Fibroblast of lung (primary cell): ENCODE measurements at regions not wholly inside any gene's neighbourhood (a gene's known extent, or its start where the extent isn't known, plus 50 kb on each side); places are given as distances from the start of the nearest gene placed in this dataset.

Source experiments
- DNase-seq, 2 donors: peaks; one replicate each; pipeline versions ENCODE4 v3.0.0 to v3.0.0-alpha.2; 2010; ENCODE audit warnings: low read depth in 2 of 2
- H2AFZ ChIP-seq: 2 replicates; pipeline ENCODE4 v1.5.1; 2012; ENCODE audit warnings: low read length, control low read depth, inconsistent platforms
- H3K27ac ChIP-seq: 2 replicates; pipeline ENCODE4 v1.5.1; 2011; ENCODE audit warnings: low read length, control low read depth; ENCODE audit not compliant: insufficient read depth
- H3K27me3 ChIP-seq: 2 replicates; pipeline ENCODE4 v1.5.1; 2011; ENCODE audit warnings: mild to moderate bottlenecking, low read length; ENCODE audit not compliant: control insufficient read depth, insufficient read depth
- H3K36me3 ChIP-seq: 2 replicates; pipeline ENCODE4 v1.5.1; 2011; ENCODE audit warnings: low read length; ENCODE audit not compliant: control insufficient read depth, insufficient read depth
- H3K4me1 ChIP-seq: 2 replicates; pipeline ENCODE4 v1.5.1; 2011; ENCODE audit warnings: low read length; ENCODE audit not compliant: control insufficient read depth, insufficient read depth; ENCODE audit errors: extremely low read depth
- H3K4me2 ChIP-seq: 2 replicates; pipeline ENCODE4 v1.5.1; 2011; ENCODE audit warnings: low read length, control low read depth; ENCODE audit not compliant: insufficient read depth; ENCODE audit errors: extremely low read depth
- H3K4me3 ChIP-seq, 4 experiments: fragments of 200-600 bp in 1 of 4; sonication (generic) in 1 of 4; replicated peaks in 1 of 4; 2 replicates each; pipeline ENCODE4 v1.5.1; 2011 to 2016; ENCODE audit warnings: low read length in 4 of 4, low read depth in 3 of 4, mild to moderate bottlenecking in 3 of 4, control low read depth in 2 of 4, inconsistent platforms in 1 of 4, mixed read lengths in 1 of 4; ENCODE audit not compliant: insufficient read depth in 1 of 4; ENCODE audit errors: control extremely low read depth in 1 of 4
- H3K79me2 ChIP-seq: 2 replicates; pipeline ENCODE4 v1.5.1; 2012; ENCODE audit warnings: mild to moderate bottlenecking, low read length, inconsistent platforms; ENCODE audit not compliant: control insufficient read depth, insufficient read depth
- H3K9ac ChIP-seq: 2 replicates; pipeline ENCODE4 v1.5.1; 2011; ENCODE audit warnings: mild to moderate bottlenecking, low read length, control low read depth; ENCODE audit not compliant: insufficient read depth
- H3K9me3 ChIP-seq: 2 replicates; pipeline ENCODE4 v1.5.1; 2012; ENCODE audit warnings: low read depth, low read length; ENCODE audit not compliant: control insufficient read depth, insufficient read depth
- H4K20me1 ChIP-seq: 2 replicates; pipeline ENCODE4 v1.5.1; 2011; ENCODE audit warnings: low read length; ENCODE audit not compliant: control insufficient read depth, insufficient read depth; ENCODE audit errors: extremely low read depth
- CTCF ChIP-seq, 2 donors: IDR thresholded peaks in 1 of 2; conservative IDR thresholded peaks in 1 of 2; 1 replicate in 1 of 2; 2 replicates in 1 of 2; pipeline ENCODE4 v1.5.1; 2011 to 2012; ENCODE audit warnings: low read length in 2 of 2, control low read depth in 1 of 2, inconsistent platforms in 1 of 2, low read depth in 1 of 2, mild to moderate bottlenecking in 1 of 2
- EZH2 ChIP-seq: IDR thresholded peaks from 2 replicates; pipeline ENCODE4 v1.5.1; 2012; ENCODE audit warnings: low read length, control low read depth, mild to moderate bottlenecking; ENCODE audit errors: missing control alignments

- H2AFZ ChIP-seq = peak overlapping the region; percentile 22
- no peaks in the 10 kb centered on the region for H4K20me1 ChIP-seq
- H3K79me2 ChIP-seq = no peaks in the 10 kb centered on the region
- no peak overlapping the region for H3K9ac ChIP-seq
- no peak overlapping the region for H3K27ac ChIP-seq
- no peak overlapping the region for H3K4me3 ChIP-seq
- no peak overlapping the region for H3K4me2 ChIP-seq
- H3K9me3 ChIP-seq = no peaks in the 10 kb centered on the region
- no peaks in the 10 kb centered on the region for H3K36me3 ChIP-seq
- H3K27me3 ChIP-seq = no peaks in the 10 kb centered on the region
- TF ChIP-seq EZH2 (no peak), CTCF (conservative IDR thresholded peaks at IDR 0.05 in 1 of 2, IDR thresholded peaks at IDR 0.05 in 1 of 2; ENCODE audit: low read depth in 1 of 2, low read length in 2 of 2) (no peak)
- no peak for DNase-seq
- peaks cover 4% of the 10 kb centered on the region for H3K4me1 ChIP-seq
Observed at GRCh38 chr6:139931747-139932146, 557.3 kb upstream of the CITED2 start.

DNA sequence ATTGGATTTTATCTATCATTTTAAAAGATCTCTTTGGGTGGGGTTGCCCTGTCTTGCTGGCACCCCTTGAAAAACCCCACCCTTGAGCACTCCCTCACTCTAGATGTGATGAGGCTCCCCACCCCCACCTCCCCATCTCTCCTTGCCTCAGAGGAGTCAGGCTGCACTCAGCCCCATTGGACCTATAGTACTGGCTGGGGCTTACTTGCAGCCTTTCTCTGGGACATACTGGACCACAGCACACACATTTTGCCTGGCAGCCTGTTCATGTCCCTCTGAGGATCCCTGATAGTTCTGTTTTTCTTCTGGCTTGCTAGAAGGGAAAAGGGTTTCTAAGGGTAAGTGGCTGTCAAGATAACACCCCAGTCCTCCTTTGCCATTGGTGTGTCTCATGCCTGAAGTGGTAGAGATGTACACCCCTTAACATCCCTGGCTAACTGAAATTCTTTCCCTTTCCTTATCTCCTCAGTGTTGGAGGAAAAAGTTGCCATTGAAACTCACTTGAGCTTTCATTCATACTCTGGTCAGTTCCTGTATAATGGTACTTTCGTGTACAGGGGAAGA lies 553.4 kb upstream of the CITED2 start:
- DNase-seq = no peak
- no peak overlapping the region for H3K4me2 ChIP-seq
- no peaks in the 10 kb centered on the region for H3K36me3 ChIP-seq
- peaks cover 10% of the 10 kb centered on the region for H3K4me1 ChIP-seq
- no peaks in the 10 kb centered on the region for H3K9me3 ChIP-seq
- TF ChIP-seq CTCF (conservative IDR thresholded peaks at IDR 0.05 in 1 of 2, IDR thresholded peaks at IDR 0.05 in 1 of 2; ENCODE audit: low read depth in 1 of 2, low read length in 2 of 2) = no peak
- TF ChIP-seq EZH2 = no peak
- no peak overlapping the region for H2AFZ ChIP-seq
- no peaks in the 10 kb centered on the region for H4K20me1 ChIP-seq
- no peaks in the 10 kb centered on the region for H3K27me3 ChIP-seq
- no peaks in the 10 kb centered on the region for H3K79me2 ChIP-seq
- no peak overlapping the region for H3K4me3 ChIP-seq
- H3K9ac ChIP-seq = no peak overlapping the region
- no peak overlapping the region for H3K27ac ChIP-seq

- H3K79me2 ChIP-seq = no peaks in the 10 kb centered on the region
- H3K4me1 ChIP-seq = peaks cover 10% of the 10 kb centered on the region
- TF ChIP-seq EZH2 = no peak
- peak; percentile 49 to 69 for TF ChIP-seq CTCF (conservative IDR thresholded peaks at IDR 0.05 in 1 of 2, IDR thresholded peaks at IDR 0.05 in 1 of 2; ENCODE audit: low read depth in 1 of 2, low read length in 2 of 2)
- no peak overlapping the region for H3K4me2 ChIP-seq
- H3K36me3 ChIP-seq = no peaks in the 10 kb centered on the region
- H3K4me3 ChIP-seq = no peak overlapping the region
- no peak overlapping the region for H3K9ac ChIP-seq
- no peaks in the 10 kb centered on the region for H4K20me1 ChIP-seq
- H3K9me3 ChIP-seq = no peaks in the 10 kb centered on the region
- H3K27ac ChIP-seq = no peak overlapping the region
- peak; percentile 94 to 96 for DNase-seq
- H2AFZ ChIP-seq = no peak overlapping the region
- H3K27me3 ChIP-seq = no peaks in the 10 kb centered on the region
Observed at GRCh38 chr6:139927236-139927635, 552.8 kb upstream of the CITED2 start.
